Peyer's patch (tissue), 4 donors: ENCODE measurements at regions not wholly inside any gene's neighbourhood (a gene's known extent, or its start where the extent isn't known, plus 50 kb on each side); places are given as distances from the start of the nearest gene placed in this dataset.

Experiments used
- CTCF ChIP-seq, 6 experiments: fragments of 450-650 bp in 4 of 6; fragments of 200-600 bp in 2 of 6; sonication (generic) in 1 of 6; IDR thresholded peaks; one replicate each; pipeline ENCODE4 v1.5.1; 2017 to 2019; ENCODE audit warnings: antibody characterized with exemption in 6 of 6, mild to moderate bottlenecking in 3 of 6, moderate library complexity in 1 of 6
- POLR2A ChIP-seq, 2 donors: fragments of 450-650 bp; IDR thresholded peaks; one replicate each; pipeline ENCODE4 v1.5.1; 2017; ENCODE audit warnings: antibody characterized with exemption in 2 of 2, mild to moderate bottlenecking in 2 of 2, moderate library complexity in 2 of 2

DNA sequence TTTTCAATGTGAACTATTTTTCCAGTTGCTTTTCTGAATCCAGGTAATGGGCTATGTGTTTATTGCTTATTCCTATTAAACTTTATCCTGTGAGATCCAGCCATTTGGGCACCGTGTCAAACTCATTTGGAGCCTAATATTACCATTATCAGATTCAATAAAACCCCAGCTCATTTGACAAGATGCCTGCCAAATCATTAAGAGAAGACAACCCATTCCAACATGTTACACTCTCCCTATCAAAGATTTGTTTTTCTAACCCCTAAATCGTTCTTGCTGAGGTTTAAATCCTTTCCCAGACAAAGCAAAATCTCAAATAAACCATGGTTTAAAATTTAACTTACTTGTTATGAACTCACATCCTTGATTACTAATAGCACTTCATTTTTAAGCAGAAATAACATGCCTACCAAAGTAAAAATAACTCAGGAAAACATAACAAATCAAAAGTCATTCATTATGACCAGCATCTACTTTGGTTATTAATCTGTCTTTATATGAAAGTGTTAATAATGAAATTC, 130.0 kb upstream of the TCF21 start:
- TF ChIP-seq POLR2A (IDR thresholded peaks at IDR 0.05): no peak
- no peak for TF ChIP-seq CTCF (IDR thresholded peaks at IDR 0.05)
